ENCODE measurements at regions not wholly inside any gene's neighbourhood (a gene's known extent, or its start where the extent isn't known, plus 50 kb on each side); places are given as distances from the start of the nearest gene placed in this dataset.

GRCh38 chr7:79806161-79806734, 328.4 kb upstream of the GNAI1 start:
- Histone ChIP-seq H3K27me3 (replicated peaks; ENCODE audit: control insufficient read depth, insufficient read depth, low read length) (no peaks in the 10 kb centered on the region), H3K36me3 (ENCODE audit: control insufficient read depth, insufficient read depth, low read length) (no peaks in the 10 kb centered on the region), H3K4me3 (replicated peaks; ENCODE audit: low read depth, low read length) (no peak overlapping the region)
- no peak for TF ChIP-seq CTCF (IDR thresholded peaks at IDR 0.05; ENCODE audit: insufficient read depth, low read length, poor library complexity, severe bottlenecking)
- no peak for DNase-seq (ENCODE audit: extremely low read depth, insufficient read length)

GRCh38 chr7:79790656-79791262, 337.3 kb upstream of the MAGI2 start:
- Histone ChIP-seq H3K4me3 (replicated peaks; ENCODE audit: low read depth, low read length) (no peak overlapping the region), H3K36me3 (ENCODE audit: control insufficient read depth, insufficient read depth, low read length) (no peaks in the 10 kb centered on the region), H3K27me3 (replicated peaks; ENCODE audit: control insufficient read depth, insufficient read depth, low read length) (no peaks in the 10 kb centered on the region)
- DNase-seq (ENCODE audit: extremely low read depth, insufficient read length): no peak
- no peak for TF ChIP-seq CTCF (IDR thresholded peaks at IDR 0.05; ENCODE audit: insufficient read depth, low read length, poor library complexity, severe bottlenecking)

GRCh38 chr7:79789584-79790345, 336.3 kb upstream of the MAGI2 start:
- DNase-seq (ENCODE audit: extremely low read depth, insufficient read length): no peak
- Histone ChIP-seq H3K27me3 (replicated peaks; ENCODE audit: control insufficient read depth, insufficient read depth, low read length) (no peaks in the 10 kb centered on the region), H3K4me3 (replicated peaks; ENCODE audit: low read depth, low read length) (no peak overlapping the region), H3K36me3 (ENCODE audit: control insufficient read depth, insufficient read depth, low read length) (no peaks in the 10 kb centered on the region)
- no peak for TF ChIP-seq CTCF (IDR thresholded peaks at IDR 0.05; ENCODE audit: insufficient read depth, low read length, poor library complexity, severe bottlenecking)

GRCh38 chr7:79787623-79788022, 334.2 kb upstream of the MAGI2 start:
- no peak for TF ChIP-seq CTCF (IDR thresholded peaks at IDR 0.05; ENCODE audit: insufficient read depth, low read length, poor library complexity, severe bottlenecking)
- Histone ChIP-seq H3K27me3 (replicated peaks; ENCODE audit: control insufficient read depth, insufficient read depth, low read length) (no peaks in the 10 kb centered on the region), H3K36me3 (ENCODE audit: control insufficient read depth, insufficient read depth, low read length) (no peaks in the 10 kb centered on the region), H3K4me3 (replicated peaks; ENCODE audit: low read depth, low read length) (no peak overlapping the region)
- DNase-seq (ENCODE audit: extremely low read depth, insufficient read length): no peak

- no peak for TF ChIP-seq CTCF (IDR thresholded peaks at IDR 0.05; ENCODE audit: insufficient read depth, low read length, poor library complexity, severe bottlenecking)
- DNase-seq (ENCODE audit: extremely low read depth, insufficient read length): no peak
- H3K4me3 ChIP-seq (replicated peaks; ENCODE audit: low read depth, low read length): no peak overlapping the region
- H3K36me3 ChIP-seq (ENCODE audit: control insufficient read depth, insufficient read depth, low read length): no peaks in the 10 kb centered on the region
- no peaks in the 10 kb centered on the region for H3K27me3 ChIP-seq (replicated peaks; ENCODE audit: control insufficient read depth, insufficient read depth, low read length)
These were observed 333.6 kb upstream of the MAGI2 start for GRCh38 chr7:79787096-79787495.

Data from GM06990 (cell line).